HG02840 (cell line): ENCODE measurements at regions not wholly inside any gene's neighbourhood (a gene's known extent, or its start where the extent isn't known, plus 50 kb on each side); places are given as distances from the start of the nearest gene placed in this dataset.

Experiments
- ATAC-seq: cut with Tn5 transposase; IDR thresholded peaks from one replicate; pipeline ENCODE4 v1.9.1; 2021; ENCODE audit warnings: mild to moderate bottlenecking, moderate library complexity, moderate number of reproducible peaks; ENCODE audit not compliant: unreplicated experiment, low FRiP score

- no peak for ATAC-seq
Observed at GRCh38 chr2:18503376-18504228, 56.9 kb downstream of the RDH14 start.

GRCh38 chr2:18502142-18502541 lies 58.3 kb downstream of the RDH14 start:
- ATAC-seq: no peak

GRCh38 chr2:18501729-18502128 lies 58.7 kb downstream of the RDH14 start:
- no peak for ATAC-seq

- ATAC-seq: no peak
Observed at GRCh38 chr2:18501156-18501555, 59.3 kb downstream of the RDH14 start.

- ATAC-seq: no peak
Observed at GRCh38 chr2:18500333-18500732, 60.1 kb downstream of the RDH14 start.

GRCh38 chr2:18498531-18498930 lies 61.9 kb downstream of the RDH14 start:
- no peak for ATAC-seq

GRCh38 chr2:18496516-18496915 lies 63.9 kb downstream of the RDH14 start:
- ATAC-seq: no peak

- ATAC-seq: no peak
Observed at GRCh38 chr2:18495058-18495457, 65.4 kb downstream of the RDH14 start.

GRCh38 chr2:18492721-18493120 lies 67.7 kb downstream of the RDH14 start:
- ATAC-seq: no peak

GRCh38 chr2:18491577-18491976 lies 68.9 kb downstream of the RDH14 start:
- no peak for ATAC-seq

- ATAC-seq: no peak
Observed at GRCh38 chr2:18490901-18491300, 69.6 kb downstream of the RDH14 start.

GRCh38 chr2:18487106-18487913 lies 73.1 kb downstream of the RDH14 start:
- no peak for ATAC-seq

- ATAC-seq: no peak
Observed at GRCh38 chr2:18484625-18485024, 75.8 kb downstream of the RDH14 start.

GRCh38 chr2:18483896-18484295 lies 76.6 kb downstream of the RDH14 start:
- no peak for ATAC-seq

- no peak for ATAC-seq
Observed at GRCh38 chr2:18482666-18483065, 77.8 kb downstream of the RDH14 start.

GRCh38 chr2:18479947-18480369 lies 80.5 kb downstream of the RDH14 start:
- no peak for ATAC-seq

- no peak for ATAC-seq
Observed at GRCh38 chr2:18477293-18477692, 83.2 kb downstream of the RDH14 start.

GRCh38 chr2:18476484-18476883 lies 84.0 kb downstream of the RDH14 start:
- ATAC-seq: no peak

GRCh38 chr2:18475884-18476283 lies 84.6 kb downstream of the RDH14 start:
- ATAC-seq: no peak

- ATAC-seq: no peak
Observed at GRCh38 chr2:18474700-18475099, 85.8 kb downstream of the RDH14 start.
